PC-9 (cell line): ENCODE measurements at regions not wholly inside any gene's neighbourhood (a gene's known extent, or its start where the extent isn't known, plus 50 kb on each side); places are given as distances from the start of the nearest gene placed in this dataset.
"Not testable (repeated sequence)": the region's sequence is repeated elsewhere in the genome, so short reads cannot be mapped to it uniquely, and the experiment has no call there.

Source experiments
- BruUV-seq: library from RNA; stranded (reverse); fragments of 400-500 nt; replicated peaks from 2 replicates; lab custom pipeline; 2021; lab: Mats Ljungman, UMichigan
- CTCF ChIA-PET: fragments of 300-600 bp; sonication (Branson Sonifier 250); formaldehyde crosslinking; loops from one replicate; lab custom pipeline; 2022; ENCODE audit warnings: antibody characterized with exemption; lab: Charles Lee
- POLR2A ChIA-PET: fragments of 300-600 bp; sonication (Branson Sonifier 250); formaldehyde crosslinking; loops from one replicate; lab custom pipeline; 2022; ENCODE audit warnings: antibody characterized with exemption; ENCODE audit not compliant: unreplicated experiment; lab: Charles Lee
- DNase-seq, 2 experiments: peaks; one replicate each; pipeline versions ENCODE4 v3.0.0 to v3.0.0-alpha.2; 2015 to 2022; ENCODE audit warnings: mixed read lengths in 1 of 2
- H2AFZ ChIP-seq: fragments of 200-600 bp; sonication (generic); 2 replicates; pipeline ENCODE4 v1.8.1; 2017; ENCODE audit warnings: antibody characterized with exemption
- H3F3A ChIP-seq: fragments of 200-600 bp; sonication (generic); 2 replicates; pipeline ENCODE4 v1.8.1; 2017; ENCODE audit warnings: antibody characterized with exemption, mild to moderate bottlenecking, low read depth; ENCODE audit not compliant: insufficient read depth
- H3K27ac ChIP-seq: fragments of 200-600 bp; sonication (generic); 2 replicates; pipeline ENCODE4 v1.6.1; 2016; ENCODE audit warnings: mixed run types
- H3K27me3 ChIP-seq: fragments of 200-600 bp; sonication (generic); 2 replicates; pipeline ENCODE4 v1.6.1; 2016; ENCODE audit warnings: low read depth, mixed run types; ENCODE audit not compliant: insufficient read depth
- H3K36me3 ChIP-seq: fragments of 200-600 bp; sonication (generic); 2 replicates; pipeline ENCODE4 v1.6.1; 2016; ENCODE audit warnings: low read depth, mixed run types
- H3K4me1 ChIP-seq: fragments of 200-600 bp; sonication (generic); replicated peaks from 2 replicates; pipeline ENCODE4 v1.6.1; 2016; ENCODE audit warnings: mixed run types; ENCODE audit not compliant: insufficient read depth
- H3K4me2 ChIP-seq: fragments of 200-600 bp; sonication (generic); 2 replicates; pipeline ENCODE4 v1.6.1; 2017; ENCODE audit warnings: mixed run types
- H3K4me3 ChIP-seq: fragments of 200-600 bp; sonication (generic); 2 replicates; pipeline ENCODE4 v1.6.1; 2016; ENCODE audit warnings: mixed run types
- H3K79me2 ChIP-seq: fragments of 200-600 bp; sonication (generic); 2 replicates; pipeline ENCODE4 v1.6.1; 2017; ENCODE audit warnings: low read depth, mixed run types
- H3K9me2 ChIP-seq: fragments of 200-600 bp; sonication (generic); 2 replicates; pipeline ENCODE4 v1.8.1; 2017; ENCODE audit warnings: mild to moderate bottlenecking; ENCODE audit not compliant: insufficient read depth
- H3K9me3 ChIP-seq: fragments of 200-600 bp; sonication (generic); 2 replicates; pipeline ENCODE4 v1.8.1; 2016; ENCODE audit warnings: low read depth; ENCODE audit not compliant: insufficient read depth
- H4K20me1 ChIP-seq: fragments of 200-600 bp; sonication (generic); 2 replicates; pipeline ENCODE4 v1.8.1; 2017; ENCODE audit not compliant: insufficient read depth
- CTCF ChIP-seq: fragments of 200-600 bp; sonication (generic); conservative IDR thresholded peaks from 2 replicates; pipeline ENCODE4 v1.6.1; 2017; ENCODE audit warnings: mixed run types, antibody characterized with exemption, mild to moderate bottlenecking, moderate library complexity
- EZH2 ChIP-seq: fragments of 200-600 bp; sonication (generic); IDR thresholded peaks from 2 replicates; pipeline ENCODE4 v1.8.0; 2017; ENCODE audit warnings: antibody characterized with exemption, low read depth
- intact Hi-C: fragments of 100-400 bp; cut with micrococcal nuclease; formaldehyde crosslinking; loops from one replicate; pipeline ENCODE4 v1.10.0; 2022; ENCODE audit not compliant: unreplicated experiment

GRCh38 chr3:95738045-95738444 is 1076.3 kb upstream of the EPHA6 start:
- ChIA-PET POLR2A (interaction anchor here (0.5 kb wide), 1 partner anchor 32 kb away, joined by 3 read pairs; no protein-coding TSS in a partner anchor), CTCF (no interaction called here)
- no peak for DNase-seq
- no TSS peak for BruUV-seq
- Histone ChIP-seq H3K4me2 (no peak overlapping the region), H3K9me2 (no peaks in the 10 kb centered on the region), H4K20me1 (no peaks in the 10 kb centered on the region; the same call in 1 of the 2 replicates), H3K79me2 (no peaks in the 10 kb centered on the region), H3K4me1 (no peaks in the 10 kb centered on the region), H3F3A (no peaks in the 10 kb centered on the region), H3K27ac (no peak overlapping the region), H3K9me3 (no peaks in the 10 kb centered on the region), H3K36me3 (no peaks in the 10 kb centered on the region), H3K27me3 (no peaks in the 10 kb centered on the region), H2AFZ (no peak overlapping the region), H3K4me3 (no peak overlapping the region)
- intact Hi-C loops = no loop called here
- TF ChIP-seq EZH2 = no peak
- TF ChIP-seq CTCF = no peak

- H2AFZ ChIP-seq, DNase-seq, H3K4me3 ChIP-seq, CTCF ChIA-PET, POLR2A ChIA-PET, H3K79me2 ChIP-seq, H3K9me3 ChIP-seq, H3K36me3 ChIP-seq, H3F3A ChIP-seq, H4K20me1 ChIP-seq, H3K9me2 ChIP-seq, H3K27ac ChIP-seq, H3K27me3 ChIP-seq, H3K4me1 ChIP-seq, intact Hi-C loops, H3K4me2 ChIP-seq, BruUV-seq: not testable (repeated sequence)
These were observed 1069.5 kb upstream of the EPHA6 start for GRCh38 chr3:95744896-95745295.

DNA sequence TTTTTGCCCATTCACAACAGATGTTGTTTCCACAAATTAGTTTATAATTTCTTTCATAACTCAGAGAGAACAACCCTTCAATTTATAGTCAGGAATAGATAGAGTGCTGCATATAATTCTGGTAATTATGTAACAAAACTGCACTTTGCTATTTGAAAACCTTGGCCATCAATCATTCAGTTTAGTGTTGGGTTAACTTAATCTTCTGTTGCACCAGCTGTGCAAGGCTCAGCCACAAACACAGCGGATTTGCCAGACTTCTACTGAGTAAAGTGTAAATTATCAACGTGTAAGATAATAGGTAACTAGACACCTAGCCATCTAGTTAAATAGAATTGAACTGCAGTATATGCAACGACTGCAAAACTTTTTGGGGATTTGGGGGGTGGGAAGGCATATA is 1064.3 kb upstream of the EPHA6 start:
- CTCF ChIA-PET = no interaction called here
- Histone ChIP-seq H3K4me3 (no peak overlapping the region), H3K9me2 (no peaks in the 10 kb centered on the region), H3K4me1 (no peaks in the 10 kb centered on the region), H2AFZ (no peak overlapping the region), H3K36me3 (no peaks in the 10 kb centered on the region), H3K27ac (no peak overlapping the region), H3K9me3 (no peaks in the 10 kb centered on the region), H3K79me2 (no peaks in the 10 kb centered on the region), H3F3A (no peaks in the 10 kb centered on the region), H3K27me3 (no peaks in the 10 kb centered on the region), H4K20me1 (no peaks in the 10 kb centered on the region; the same call in none of the 2 replicates), H3K4me2 (no peak overlapping the region)
- no peak for DNase-seq
- no TSS peak for BruUV-seq
- TF ChIP-seq CTCF (no peak), EZH2 (no peak)
- intact Hi-C loops = no loop called here
- POLR2A ChIA-PET = no interaction called here

GRCh38 chr3:95751509-95751908 is 1062.9 kb upstream of the EPHA6 start:
- no peaks in the 10 kb centered on the region for H3K79me2 ChIP-seq
- no peaks in the 10 kb centered on the region for H3K36me3 ChIP-seq
- no peak overlapping the region for H3K4me3 ChIP-seq
- intact Hi-C loops = no loop called here
- H3F3A ChIP-seq = no peaks in the 10 kb centered on the region
- no peak overlapping the region for H3K27ac ChIP-seq
- ChIA-PET POLR2A (no interaction called here), CTCF (no interaction called here)
- no TSS peak for BruUV-seq
- no peaks in the 10 kb centered on the region for H3K27me3 ChIP-seq
- H3K4me2 ChIP-seq = no peak overlapping the region
- no peaks in the 10 kb centered on the region for H3K4me1 ChIP-seq
- H3K9me3 ChIP-seq = no peaks in the 10 kb centered on the region
- no peaks in the 10 kb centered on the region; the same call in 1 of the 2 replicates for H4K20me1 ChIP-seq
- TF ChIP-seq EZH2 (no peak), CTCF (no peak)
- no peaks in the 10 kb centered on the region for H3K9me2 ChIP-seq
- no peak for DNase-seq
- H2AFZ ChIP-seq = no peak overlapping the region
